ENCODE measurements at regions not wholly inside any gene's neighbourhood (a gene's known extent, or its start where the extent isn't known, plus 50 kb on each side); places are given as distances from the start of the nearest gene placed in this dataset.

DNA sequence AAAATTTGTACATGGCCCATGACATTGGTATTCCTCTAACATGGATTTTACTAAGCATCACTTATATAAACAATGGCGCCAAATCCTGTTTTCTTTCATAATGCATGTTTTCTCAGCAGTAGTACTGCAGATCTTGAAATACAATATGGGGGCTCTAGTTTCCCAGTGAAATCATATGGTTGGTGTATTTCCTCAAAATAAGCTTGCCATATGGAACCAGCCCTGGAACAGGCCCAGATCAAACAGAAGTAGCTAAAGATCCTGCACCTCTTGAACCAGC lies 163.9 kb downstream of the ZNF608 start:
- no peak overlapping the region for H2AFZ ChIP-seq (ENCODE audit: low read depth)
- H3K79me2 ChIP-seq (ENCODE audit: insufficient read depth), result no peaks in the 10 kb centered on the region
- H3K36me3 ChIP-seq (replicated peaks in 1 of 2; ENCODE audit: control insufficient read depth in 1 of 2, insufficient read depth in 2 of 2, low read length in 1 of 2), result no peaks in the 10 kb centered on the region
- no peaks in the 10 kb centered on the region for H3F3A ChIP-seq (replicated peaks; ENCODE audit: insufficient read depth)
- 100% methylated on average over 1 of the region's 1 CpG for WGBS (ENCODE audit: low lambda C conversion rate)
- H3K9me3 ChIP-seq, result no peaks in the 10 kb centered on the region
- H3K27ac ChIP-seq (ENCODE audit: low read depth in 2 of 2, low read length in 1 of 2), result no peak overlapping the region
- H3K27me3 ChIP-seq (ENCODE audit: insufficient read depth), result no peaks in the 10 kb centered on the region
- no peak overlapping the region for H3K4me3 ChIP-seq (ENCODE audit: low read depth in 2 of 2, low read length in 1 of 2)
- no peak for DNase-seq
- CTCF ChIA-PET, result no interaction called here
- H3K9ac ChIP-seq, result no peak overlapping the region
- POLR2A ChIA-PET, result no interaction called here
- no peak overlapping the region for H3K4me2 ChIP-seq
- H4K20me1 ChIP-seq (ENCODE audit: insufficient read depth), result no peaks in the 10 kb centered on the region
- H3K4me1 ChIP-seq (ENCODE audit: control insufficient read depth in 1 of 2, insufficient read depth in 2 of 2, low read depth in 1 of 2, low read length in 1 of 2), result peaks cover 0 to 14% of the 10 kb centered on the region in 2 experiments; a peak in 1 of 4 replicates
- no peaks in the 10 kb centered on the region for H3K9me2 ChIP-seq
- TF ChIP-seq MEF2A (IDR thresholded peaks at IDR 0.05; ENCODE audit: borderline replicate concordance, low read depth) (no peak), SMC3 (IDR thresholded peaks at IDR 0.05; ENCODE audit: low read depth, low read length) (no peak), RAD21 (IDR thresholded peaks at IDR 0.05; ENCODE audit: low read length) (no peak), TEAD4 (IDR thresholded peaks at IDR 0.05; ENCODE audit: borderline replicate concordance, insufficient read depth) (no peak), YY1 (IDR thresholded peaks at IDR 0.05; ENCODE audit: low read depth) (no peak), NFIC (IDR thresholded peaks at IDR 0.05; ENCODE audit: borderline replicate concordance) (no peak), NRF1 (IDR thresholded peaks at IDR 0.05; ENCODE audit: low read depth, low read length) (no peak), RFX5 (IDR thresholded peaks at IDR 0.05; ENCODE audit: low read length) (no peak)
- TF ChIP-seq, protein P1, sequence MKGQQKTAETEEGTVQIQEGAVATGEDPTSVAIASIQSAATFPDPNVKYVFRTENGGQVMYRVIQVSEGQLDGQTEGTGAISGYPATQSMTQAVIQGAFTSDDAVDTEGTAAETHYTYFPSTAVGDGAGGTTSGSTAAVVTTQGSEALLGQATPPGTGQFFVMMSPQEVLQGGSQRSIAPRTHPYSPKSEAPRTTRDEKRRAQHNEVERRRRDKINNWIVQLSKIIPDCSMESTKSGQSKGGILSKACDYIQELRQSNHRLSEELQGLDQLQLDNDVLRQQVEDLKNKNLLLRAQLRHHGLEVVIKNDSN (IDR thresholded peaks at IDR 0.05; ENCODE audit: borderline replicate concordance, low read depth), result no peak
- TF ChIP-seq, protein P2, sequence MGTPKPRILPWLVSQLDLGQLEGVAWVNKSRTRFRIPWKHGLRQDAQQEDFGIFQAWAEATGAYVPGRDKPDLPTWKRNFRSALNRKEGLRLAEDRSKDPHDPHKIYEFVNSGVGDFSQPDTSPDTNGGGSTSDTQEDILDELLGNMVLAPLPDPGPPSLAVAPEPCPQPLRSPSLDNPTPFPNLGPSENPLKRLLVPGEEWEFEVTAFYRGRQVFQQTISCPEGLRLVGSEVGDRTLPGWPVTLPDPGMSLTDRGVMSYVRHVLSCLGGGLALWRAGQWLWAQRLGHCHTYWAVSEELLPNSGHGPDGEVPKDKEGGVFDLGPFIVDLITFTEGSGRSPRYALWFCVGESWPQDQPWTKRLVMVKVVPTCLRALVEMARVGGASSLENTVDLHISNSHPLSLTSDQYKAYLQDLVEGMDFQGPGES (IDR thresholded peaks at IDR 0.05; ENCODE audit: low read depth, low read length), result no peak
- TF ChIP-seq, protein P3, sequence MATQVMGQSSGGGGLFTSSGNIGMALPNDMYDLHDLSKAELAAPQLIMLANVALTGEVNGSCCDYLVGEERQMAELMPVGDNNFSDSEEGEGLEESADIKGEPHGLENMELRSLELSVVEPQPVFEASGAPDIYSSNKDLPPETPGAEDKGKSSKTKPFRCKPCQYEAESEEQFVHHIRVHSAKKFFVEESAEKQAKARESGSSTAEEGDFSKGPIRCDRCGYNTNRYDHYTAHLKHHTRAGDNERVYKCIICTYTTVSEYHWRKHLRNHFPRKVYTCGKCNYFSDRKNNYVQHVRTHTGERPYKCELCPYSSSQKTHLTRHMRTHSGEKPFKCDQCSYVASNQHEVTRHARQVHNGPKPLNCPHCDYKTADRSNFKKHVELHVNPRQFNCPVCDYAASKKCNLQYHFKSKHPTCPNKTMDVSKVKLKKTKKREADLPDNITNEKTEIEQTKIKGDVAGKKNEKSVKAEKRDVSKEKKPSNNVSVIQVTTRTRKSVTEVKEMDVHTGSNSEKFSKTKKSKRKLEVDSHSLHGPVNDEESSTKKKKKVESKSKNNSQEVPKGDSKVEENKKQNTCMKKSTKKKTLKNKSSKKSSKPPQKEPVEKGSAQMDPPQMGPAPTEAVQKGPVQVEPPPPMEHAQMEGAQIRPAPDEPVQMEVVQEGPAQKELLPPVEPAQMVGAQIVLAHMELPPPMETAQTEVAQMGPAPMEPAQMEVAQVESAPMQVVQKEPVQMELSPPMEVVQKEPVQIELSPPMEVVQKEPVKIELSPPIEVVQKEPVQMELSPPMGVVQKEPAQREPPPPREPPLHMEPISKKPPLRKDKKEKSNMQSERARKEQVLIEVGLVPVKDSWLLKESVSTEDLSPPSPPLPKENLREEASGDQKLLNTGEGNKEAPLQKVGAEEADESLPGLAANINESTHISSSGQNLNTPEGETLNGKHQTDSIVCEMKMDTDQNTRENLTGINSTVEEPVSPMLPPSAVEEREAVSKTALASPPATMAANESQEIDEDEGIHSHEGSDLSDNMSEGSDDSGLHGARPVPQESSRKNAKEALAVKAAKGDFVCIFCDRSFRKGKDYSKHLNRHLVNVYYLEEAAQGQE (IDR thresholded peaks at IDR 0.05; ENCODE audit: low read depth, low read length), result no peak

Data from SK-N-SH (cell line).